PC-3 (cell line): ENCODE measurements at regions not wholly inside any gene's neighbourhood (a gene's known extent, or its start where the extent isn't known, plus 50 kb on each side); places are given as distances from the start of the nearest gene placed in this dataset.

ENCODE experiments used
- EZH2 ChIP-seq: fragments of 300-600 bp; sonication (generic); IDR thresholded peaks from one replicate; pipeline ENCODE4 v1.6.1; 2017; ENCODE audit warnings: antibody characterized with exemption, mild to moderate bottlenecking, low read length; ENCODE audit not compliant: unreplicated experiment
- EZH2phosphoT487 ChIP-seq: fragments of 300-600 bp; sonication (generic); IDR thresholded peaks from 2 replicates; pipeline ENCODE4 v1.6.1; 2018; ENCODE audit warnings: mild to moderate bottlenecking, antibody characterized with exemption, low read length, borderline replicate concordance
- TF ChIP-seq, protein P1 (sequence below): fragments of 300-600 bp; sonication (generic); conservative IDR thresholded peaks from 2 replicates; pipeline ENCODE4 v1.5.1; 2017; ENCODE audit warnings: antibody characterized with exemption, low read depth, mild to moderate bottlenecking, low read length

- TF ChIP-seq, protein P1, sequence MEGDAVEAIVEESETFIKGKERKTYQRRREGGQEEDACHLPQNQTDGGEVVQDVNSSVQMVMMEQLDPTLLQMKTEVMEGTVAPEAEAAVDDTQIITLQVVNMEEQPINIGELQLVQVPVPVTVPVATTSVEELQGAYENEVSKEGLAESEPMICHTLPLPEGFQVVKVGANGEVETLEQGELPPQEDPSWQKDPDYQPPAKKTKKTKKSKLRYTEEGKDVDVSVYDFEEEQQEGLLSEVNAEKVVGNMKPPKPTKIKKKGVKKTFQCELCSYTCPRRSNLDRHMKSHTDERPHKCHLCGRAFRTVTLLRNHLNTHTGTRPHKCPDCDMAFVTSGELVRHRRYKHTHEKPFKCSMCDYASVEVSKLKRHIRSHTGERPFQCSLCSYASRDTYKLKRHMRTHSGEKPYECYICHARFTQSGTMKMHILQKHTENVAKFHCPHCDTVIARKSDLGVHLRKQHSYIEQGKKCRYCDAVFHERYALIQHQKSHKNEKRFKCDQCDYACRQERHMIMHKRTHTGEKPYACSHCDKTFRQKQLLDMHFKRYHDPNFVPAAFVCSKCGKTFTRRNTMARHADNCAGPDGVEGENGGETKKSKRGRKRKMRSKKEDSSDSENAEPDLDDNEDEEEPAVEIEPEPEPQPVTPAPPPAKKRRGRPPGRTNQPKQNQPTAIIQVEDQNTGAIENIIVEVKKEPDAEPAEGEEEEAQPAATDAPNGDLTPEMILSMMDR: no peak
- TF ChIP-seq EZH2: no peak
- TF ChIP-seq EZH2phosphoT487: no peak
These were observed 102.7 kb upstream of the ANO3 start for GRCh38 chr11:26229257-26229656.
